Ammon's horn (tissue), 1 donor: ENCODE measurements at regions not wholly inside any gene's neighbourhood (a gene's known extent, or its start where the extent isn't known, plus 50 kb on each side); places are given as distances from the start of the nearest gene placed in this dataset.

Experiments
- DNase-seq: peaks from one replicate; pipeline ENCODE4 v3.0.0-alpha.2; 2016; ENCODE audit warnings: low spot score

GRCh38 chr7:47147213-47147631 is 434.7 kb downstream of the TNS3 start:
- DNase-seq = no peak

GRCh38 chr7:47145982-47146381 is 435.9 kb downstream of the TNS3 start:
- DNase-seq = no peak

- no peak for DNase-seq
Measured at GRCh38 chr7:47145186-47145725, 436.7 kb downstream of the TNS3 start.

GRCh38 chr7:47143339-47143738 is 438.6 kb downstream of the TNS3 start:
- no peak for DNase-seq

GRCh38 chr7:47142867-47143175 is 439.1 kb downstream of the TNS3 start:
- no peak for DNase-seq

- DNase-seq = no peak
Measured at GRCh38 chr7:47142169-47142866, 439.6 kb downstream of the TNS3 start.

GRCh38 chr7:47132471-47132870 is 449.4 kb downstream of the TNS3 start:
- no peak for DNase-seq

GRCh38 chr7:47128700-47129099 is 453.2 kb downstream of the TNS3 start:
- DNase-seq = no peak

GRCh38 chr7:47125529-47125928 is 456.4 kb downstream of the TNS3 start:
- no peak for DNase-seq

- DNase-seq = peak; percentile 56
Measured at GRCh38 chr7:47119261-47119865, 462.5 kb downstream of the TNS3 start.

GRCh38 chr7:47104206-47104549 is 477.7 kb downstream of the TNS3 start:
- no peak for DNase-seq

- no peak for DNase-seq
Measured at GRCh38 chr7:47103498-47104205, 478.3 kb downstream of the TNS3 start.

- DNase-seq = no peak
Measured at GRCh38 chr7:47102331-47102841, 479.5 kb downstream of the TNS3 start.

GRCh38 chr7:47100817-47101435 is 481.0 kb downstream of the TNS3 start:
- no peak for DNase-seq

- DNase-seq = no peak
Measured at GRCh38 chr7:47100148-47100816, 481.6 kb downstream of the TNS3 start.

- no peak for DNase-seq
Measured at GRCh38 chr7:47097431-47097830, 484.5 kb downstream of the TNS3 start.

- no peak for DNase-seq
Measured at GRCh38 chr7:47095946-47096345, 486.0 kb downstream of the TNS3 start.

GRCh38 chr7:47094462-47094861 is 487.4 kb downstream of the TNS3 start:
- DNase-seq = no peak

GRCh38 chr7:47093320-47094234 is 488.3 kb downstream of the TNS3 start:
- DNase-seq = no peak

GRCh38 chr7:47092336-47092735 is 489.6 kb downstream of the TNS3 start:
- DNase-seq = no peak

GRCh38 chr7:47091141-47091540 is 490.8 kb downstream of the TNS3 start:
- DNase-seq = no peak
